Psoas muscle (tissue), 7 donors: ENCODE measurements at regions not wholly inside any gene's neighbourhood (a gene's known extent, or its start where the extent isn't known, plus 50 kb on each side); places are given as distances from the start of the nearest gene placed in this dataset.
A peak's percentile ranks its signal among the peaks of the same experiment; 100 is the strongest.

Source experiments
- ATAC-seq, 4 donors: fragments of 200-7000 bp; cut with Tn5 transposase; one replicate each; pipeline ENCODE4 v1.9.1; 2020; ENCODE audit warnings: moderate library complexity in 3 of 4, mild to moderate bottlenecking in 2 of 4
- DNase-seq, 2 donors: peaks; one replicate each; pipeline ENCODE4 v3.0.0-alpha.2; 2020
- H3K27ac ChIP-seq: fragments of 200-600 bp; one replicate; pipeline ENCODE4 v1.8.0; 2022
- H3K27me3 ChIP-seq, 3 donors: fragments of 200-600 bp in 1 of 3; one replicate each; pipeline versions ENCODE4 v1.6.1 to v1.8.0; 2013 to 2022; ENCODE audit warnings: low read length in 2 of 3, mild to moderate bottlenecking in 2 of 3, moderate library complexity in 1 of 3; ENCODE audit not compliant: insufficient read depth in 3 of 3
- H3K36me3 ChIP-seq, 2 donors: fragments of 200-600 bp in 1 of 2; one replicate each; pipeline versions ENCODE4 v1.6.1 to v1.8.0; 2013 to 2022; ENCODE audit warnings: low read depth in 1 of 2, mild to moderate bottlenecking in 1 of 2, moderate library complexity in 1 of 2; ENCODE audit not compliant: insufficient read depth in 1 of 2
- H3K4me1 ChIP-seq: fragments of 200-600 bp; one replicate; pipeline ENCODE4 v1.8.0; 2022
- H3K4me3 ChIP-seq: fragments of 200-600 bp; one replicate; pipeline ENCODE4 v1.8.0; 2022; ENCODE audit warnings: mild to moderate bottlenecking
- H3K9me3 ChIP-seq: fragments of 200-600 bp; one replicate; pipeline ENCODE4 v1.8.0; 2022
- CTCF ChIP-seq: fragments of 200-600 bp; IDR thresholded peaks from one replicate; pipeline ENCODE4 v1.8.0; 2022; ENCODE audit warnings: antibody characterized with exemption
- WGBS, 3 donors: extraction: QIAGEN DNeasy Blood & Tissue Kit; methylation state at CpG; one replicate each; pipeline versions ENCODE4 v1.1.6 to v1.1.7; 2013; 5-methylcytosine and 5-hydroxymethylcytosine counted together
- intact Hi-C, 2 donors: fragments of 100-400 bp; cut with DNase I; formaldehyde crosslinking; loops; one replicate each; pipeline versions ENCODE4 v1.11.0 to v1.14.2; 2022
- donor health status: healthy with polysubstance abuse.
- donor health status: DM: no; HTN: no; CAD: no; lungs with moderate emphysema.
- donor health status: Bipolar disorder and iron deficiency.
- donor health status: healthy.
- donor health status: DM: yes; HTN: yes; CAD: no.
- donor health status: DM: no; HTN: no; CAD: no.
- donor health status: DM: yes; HTN: yes; CAD: no.

GRCh38 chr11:15829312-15829711 lies 527.0 kb downstream of the SOX6 start:
- DNase-seq (no peak), ATAC-seq (peak in 1 of 4 donors; percentile 43)
- Histone ChIP-seq H3K27ac (no peak overlapping the region), H3K9me3 (no peaks in the 10 kb centered on the region), H3K4me3 (no peak overlapping the region), H3K27me3 (no peaks in the 10 kb centered on the region), H3K36me3 (no peaks in the 10 kb centered on the region), H3K4me1 (peaks cover 14% of the 10 kb centered on the region)
- TF ChIP-seq CTCF, result no peak
- intact Hi-C loops, result no loop called here
- WGBS, 3 donors, result 17 to 28% (median 26%) methylated on average over 1 of the region's 1 CpG

- Histone ChIP-seq H3K36me3 (no peaks in the 10 kb centered on the region), H3K4me3 (no peak overlapping the region), H3K27ac (no peak overlapping the region), H3K9me3 (no peaks in the 10 kb centered on the region), H3K4me1 (peaks cover 21% of the 10 kb centered on the region), H3K27me3 (no peaks in the 10 kb centered on the region)
- 60 to 65% (median 62%) methylated on average over 9 of the region's 9 CpGs for WGBS, 3 donors
- ATAC-seq, result no peak
- intact Hi-C loops, result no loop called here
- TF ChIP-seq CTCF, result no peak
- no peak for DNase-seq
Measured at GRCh38 chr11:15830741-15831428, 525.5 kb downstream of the SOX6 start.

GRCh38 chr11:15835788-15836411 lies 520.4 kb downstream of the SOX6 start:
- intact Hi-C loops, result no loop called here
- WGBS, 3 donors, result 23 to 29% (median 24%) methylated on average over 7 of the region's 7 CpGs
- no peak overlapping the region for H3K4me3 ChIP-seq
- H3K27ac ChIP-seq, result peak overlapping the region; percentile 13
- DNase-seq (peak in 1 of 2 donors; percentile 16), ATAC-seq (peak; percentile 73 to 87 (median 83))
- no peaks in the 10 kb centered on the region for H3K27me3 ChIP-seq
- no peaks in the 10 kb centered on the region for H3K36me3 ChIP-seq
- H3K9me3 ChIP-seq, result no peaks in the 10 kb centered on the region
- no peak for TF ChIP-seq CTCF
- peaks cover 13% of the 10 kb centered on the region for H3K4me1 ChIP-seq

- DNase-seq (no peak), ATAC-seq (peak; percentile 56 to 73 (median 67))
- H3K36me3 ChIP-seq, result no peaks in the 10 kb centered on the region
- peaks cover 13% of the 10 kb centered on the region for H3K4me1 ChIP-seq
- H3K27ac ChIP-seq, result peak overlapping the region; percentile 13
- no peaks in the 10 kb centered on the region for H3K27me3 ChIP-seq
- no peaks in the 10 kb centered on the region for H3K9me3 ChIP-seq
- H3K4me3 ChIP-seq, result no peak overlapping the region
- intact Hi-C loops, result no loop called here
- no peak for TF ChIP-seq CTCF
- WGBS, 3 donors, result 20 to 57% (median 25%) methylated on average over 1 of the region's 1 CpG
Measured at GRCh38 chr11:15836795-15837194, 519.6 kb downstream of the SOX6 start.
